ENCODE measurements at regions not wholly inside any gene's neighbourhood (a gene's known extent, or its start where the extent isn't known, plus 50 kb on each side); places are given as distances from the start of the nearest gene placed in this dataset.

DNA sequence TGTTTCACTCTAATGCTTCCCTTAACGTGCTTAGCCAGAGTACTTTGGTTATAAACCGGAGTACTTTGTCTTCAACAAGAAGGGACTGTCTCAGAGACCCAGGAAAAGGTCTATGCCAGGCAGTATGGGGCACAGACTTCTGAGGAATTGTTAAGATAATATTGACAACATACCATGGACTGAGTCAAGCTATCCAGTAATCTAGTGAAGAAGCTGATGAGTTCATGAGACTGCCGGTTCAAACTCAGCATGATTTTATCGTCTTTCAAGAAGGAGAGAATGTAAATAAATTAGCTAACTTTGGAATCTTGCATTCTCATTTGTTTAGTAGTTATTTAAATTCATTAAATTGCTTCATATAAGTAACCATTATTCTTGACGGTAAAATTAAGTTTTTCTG lies 546.1 kb downstream of the PPP4R3C start:
- TF ChIP-seq CTCF (IDR thresholded peaks at IDR 0.05) = no peak
- no peak for TF ChIP-seq POLR2A (IDR thresholded peaks at IDR 0.05)

All from lower leg skin (tissue), 3 donors.